ENCODE measurements at regions not wholly inside any gene's neighbourhood (a gene's known extent, or its start where the extent isn't known, plus 50 kb on each side); places are given as distances from the start of the nearest gene placed in this dataset.

DNA sequence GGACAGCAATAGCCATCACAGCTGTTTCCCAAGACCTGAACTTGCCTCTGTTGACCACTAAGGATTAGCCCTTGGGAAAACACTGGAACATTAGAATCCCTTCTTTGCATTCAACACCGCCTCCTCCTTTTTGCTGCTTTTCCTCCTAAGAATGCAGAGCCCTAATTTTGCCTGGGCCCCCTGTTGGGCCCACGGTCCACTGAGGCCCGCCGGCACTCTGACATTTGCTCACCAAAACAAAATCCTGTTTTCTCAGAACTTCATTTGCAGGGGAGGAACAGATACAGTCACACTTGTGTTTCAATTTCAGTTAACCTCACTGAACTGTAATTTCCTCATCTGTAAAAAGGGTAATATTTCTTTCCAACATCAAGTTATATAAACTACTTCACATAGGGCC, 116.0 kb upstream of the JARID2 start:
- H3K9me3 ChIP-seq (replicated peaks): no peaks in the 10 kb centered on the region
- H3K4me3 ChIP-seq: no peak overlapping the region
- DNase-seq: no peak
- H3K4me1 ChIP-seq: no peaks in the 10 kb centered on the region
- H3K27ac ChIP-seq (replicated peaks): no peak overlapping the region
- H3K36me3 ChIP-seq: no peaks in the 10 kb centered on the region
- intact Hi-C loops (cut with micrococcal nuclease): no loop called here
- TF ChIP-seq, protein P1, sequence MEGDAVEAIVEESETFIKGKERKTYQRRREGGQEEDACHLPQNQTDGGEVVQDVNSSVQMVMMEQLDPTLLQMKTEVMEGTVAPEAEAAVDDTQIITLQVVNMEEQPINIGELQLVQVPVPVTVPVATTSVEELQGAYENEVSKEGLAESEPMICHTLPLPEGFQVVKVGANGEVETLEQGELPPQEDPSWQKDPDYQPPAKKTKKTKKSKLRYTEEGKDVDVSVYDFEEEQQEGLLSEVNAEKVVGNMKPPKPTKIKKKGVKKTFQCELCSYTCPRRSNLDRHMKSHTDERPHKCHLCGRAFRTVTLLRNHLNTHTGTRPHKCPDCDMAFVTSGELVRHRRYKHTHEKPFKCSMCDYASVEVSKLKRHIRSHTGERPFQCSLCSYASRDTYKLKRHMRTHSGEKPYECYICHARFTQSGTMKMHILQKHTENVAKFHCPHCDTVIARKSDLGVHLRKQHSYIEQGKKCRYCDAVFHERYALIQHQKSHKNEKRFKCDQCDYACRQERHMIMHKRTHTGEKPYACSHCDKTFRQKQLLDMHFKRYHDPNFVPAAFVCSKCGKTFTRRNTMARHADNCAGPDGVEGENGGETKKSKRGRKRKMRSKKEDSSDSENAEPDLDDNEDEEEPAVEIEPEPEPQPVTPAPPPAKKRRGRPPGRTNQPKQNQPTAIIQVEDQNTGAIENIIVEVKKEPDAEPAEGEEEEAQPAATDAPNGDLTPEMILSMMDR (IDR thresholded peaks at IDR 0.05; ENCODE audit: borderline replicate concordance): no peak
- H3K27me3 ChIP-seq (ENCODE audit: low read depth): no peaks in the 10 kb centered on the region

DNA sequence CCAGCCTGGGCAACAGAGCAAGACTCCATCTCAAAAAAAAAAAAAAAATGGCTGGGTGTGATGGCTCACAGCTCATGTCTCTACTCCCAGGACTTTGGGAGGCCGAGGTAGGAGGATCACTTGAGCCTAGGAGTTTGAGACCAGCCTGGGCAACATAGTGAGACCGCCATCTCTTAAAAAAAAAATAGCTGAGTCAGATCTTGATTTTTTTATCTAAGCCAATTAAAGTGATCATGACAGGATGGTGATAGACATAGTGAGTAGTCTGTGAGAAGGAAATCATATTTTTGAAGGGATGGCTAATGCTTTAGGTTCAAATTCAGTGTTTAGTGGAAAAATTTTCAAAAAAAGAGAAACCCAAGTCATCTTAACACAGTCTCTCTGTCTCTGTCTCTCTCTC, 114.6 kb upstream of the JARID2 start:
- Histone ChIP-seq H3K9me3 (replicated peaks) (no peaks in the 10 kb centered on the region), H3K36me3 (no peaks in the 10 kb centered on the region), H3K27me3 (ENCODE audit: low read depth) (no peaks in the 10 kb centered on the region), H3K27ac (replicated peaks) (no peak overlapping the region), H3K4me1 (no peaks in the 10 kb centered on the region), H3K4me3 (no peak overlapping the region)
- no peak for DNase-seq
- intact Hi-C loops (cut with micrococcal nuclease): no loop called here
- TF ChIP-seq, protein P1 (IDR thresholded peaks at IDR 0.05; ENCODE audit: borderline replicate concordance): no peak

DNA sequence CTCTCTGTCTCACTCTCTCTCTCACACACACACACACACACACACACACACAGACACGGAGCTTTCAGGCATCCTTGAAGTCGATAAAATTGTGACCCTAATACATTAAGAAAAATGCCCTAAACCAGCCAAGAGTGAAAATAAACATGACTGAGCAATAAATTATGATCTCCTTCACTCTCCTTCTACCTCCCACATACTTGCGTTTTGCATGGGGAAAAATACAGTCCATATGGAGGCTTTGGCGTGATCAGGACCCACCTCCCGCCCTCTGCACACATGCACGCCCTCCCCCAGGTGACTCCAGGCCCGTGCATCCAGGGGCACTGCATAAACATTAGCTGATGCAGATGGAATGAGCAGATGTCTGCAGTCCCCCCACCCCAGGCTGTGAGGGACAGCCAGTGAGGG, 114.2 kb upstream of the JARID2 start:
- intact Hi-C loops (cut with micrococcal nuclease): no loop called here
- DNase-seq: no peak
- H3K27me3 ChIP-seq (ENCODE audit: low read depth): no peaks in the 10 kb centered on the region
- H3K36me3 ChIP-seq: no peaks in the 10 kb centered on the region
- H3K4me1 ChIP-seq: no peaks in the 10 kb centered on the region
- H3K9me3 ChIP-seq (replicated peaks): no peaks in the 10 kb centered on the region
- no peak overlapping the region for H3K27ac ChIP-seq (replicated peaks)
- TF ChIP-seq, protein P1 (IDR thresholded peaks at IDR 0.05; ENCODE audit: borderline replicate concordance): no peak
- no peak overlapping the region for H3K4me3 ChIP-seq

DNA sequence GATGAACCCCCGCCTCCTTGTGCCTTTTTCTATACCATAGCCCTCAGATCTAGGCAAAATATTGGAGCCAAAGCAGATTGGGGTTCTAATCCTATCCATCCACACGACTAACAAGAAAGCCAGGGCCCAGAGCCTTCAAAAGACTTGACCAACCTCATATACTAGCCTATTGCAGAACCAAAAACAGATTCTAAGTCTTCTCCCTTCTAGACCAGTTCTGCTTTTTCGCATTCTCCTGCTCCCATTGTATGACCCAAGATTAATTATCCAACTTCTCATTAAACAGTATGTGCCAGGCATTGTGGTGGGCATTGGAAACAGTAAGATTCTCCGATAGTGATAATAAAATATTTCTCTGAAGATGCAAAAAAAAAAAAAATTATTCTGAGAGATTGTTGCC, 113.7 kb upstream of the JARID2 start:
- no peak for DNase-seq
- no peaks in the 10 kb centered on the region for H3K27me3 ChIP-seq (ENCODE audit: low read depth)
- no peak overlapping the region for H3K27ac ChIP-seq (replicated peaks)
- H3K9me3 ChIP-seq (replicated peaks): no peaks in the 10 kb centered on the region
- intact Hi-C loops (cut with micrococcal nuclease): no loop called here
- TF ChIP-seq, protein P1 (IDR thresholded peaks at IDR 0.05; ENCODE audit: borderline replicate concordance): no peak
- H3K4me1 ChIP-seq: no peaks in the 10 kb centered on the region
- H3K36me3 ChIP-seq: no peaks in the 10 kb centered on the region
- no peak overlapping the region for H3K4me3 ChIP-seq

DNA sequence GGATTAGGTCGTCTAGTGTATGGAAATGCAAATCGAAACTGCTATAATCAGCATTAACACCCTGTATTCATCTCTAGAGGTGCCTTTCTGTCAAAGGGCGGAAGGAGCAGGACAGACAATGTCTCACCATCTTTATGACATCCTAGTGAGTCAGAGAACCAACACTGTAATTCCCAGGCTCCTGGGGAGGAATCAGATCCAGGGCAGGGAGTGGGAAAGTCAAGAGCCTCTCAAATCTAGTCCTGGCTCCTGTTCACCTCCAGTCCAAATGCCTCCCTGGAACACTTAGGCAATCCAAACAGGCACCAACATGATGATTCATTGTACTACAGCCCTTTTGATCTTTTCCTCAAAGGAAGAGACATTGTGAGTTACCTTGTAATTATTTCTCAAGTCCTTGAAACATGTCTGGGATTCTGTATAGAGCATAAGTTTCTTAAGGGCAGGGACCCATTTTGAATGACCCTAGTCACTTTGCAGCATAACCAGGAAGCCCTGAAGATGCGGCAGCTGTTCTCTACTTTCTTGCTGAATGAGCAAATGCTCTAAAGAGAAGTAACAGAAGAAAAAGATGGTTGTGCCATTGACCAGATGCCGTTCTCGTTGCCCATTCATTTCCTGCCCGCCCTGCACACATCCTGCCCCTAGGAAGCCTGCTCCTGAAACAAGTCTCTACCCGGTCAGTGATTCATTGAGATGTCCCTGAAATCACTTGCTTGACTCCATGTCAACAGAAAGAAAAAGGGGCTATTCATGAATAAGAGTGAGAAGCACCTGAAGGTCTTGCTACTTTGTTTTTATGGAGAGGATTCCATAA, 112.8 kb upstream of the JARID2 start:
- Histone ChIP-seq H3K4me1 (no peaks in the 10 kb centered on the region), H3K36me3 (no peaks in the 10 kb centered on the region), H3K27me3 (ENCODE audit: low read depth) (no peaks in the 10 kb centered on the region), H3K4me3 (no peak overlapping the region), H3K9me3 (replicated peaks) (no peaks in the 10 kb centered on the region), H3K27ac (replicated peaks) (no peak overlapping the region)
- TF ChIP-seq, protein P1 (IDR thresholded peaks at IDR 0.05; ENCODE audit: borderline replicate concordance): no peak
- intact Hi-C loops (cut with micrococcal nuclease): no loop called here
- no peak for DNase-seq
